GM12878 (cell line): ENCODE measurements at regions not wholly inside any gene's neighbourhood (a gene's known extent, or its start where the extent isn't known, plus 50 kb on each side); places are given as distances from the start of the nearest gene placed in this dataset.

Experiments used
- ATAC-seq: fragments of 200-7000 bp; cut with Tn5 transposase; 3 replicates; pipeline ENCODE4 v1.9.1; 2020; ENCODE audit warnings: mild to moderate bottlenecking, moderate library complexity
- BruUV-seq: library from RNA; stranded (reverse); fragments of 400-500 nt; replicated peaks from 2 replicates; lab custom pipeline; 2021; lab: Mats Ljungman, UMichigan
- CTCF ChIA-PET: fragments of 300-600 bp; sonication (Branson Sonifier 250); formaldehyde crosslinking; extraction: SDS; loops from one replicate; lab custom pipeline; 2021; ENCODE audit warnings: inconsistent platforms; lab: Yijun Ruan, JAX
- POLR2A ChIA-PET: fragments of 350-600 bp; formaldehyde crosslinking; extraction: SDS; loops from one replicate; lab custom pipeline; 2021; ENCODE audit warnings: inconsistent platforms; lab: Charles Lee
- RAD21 ChIA-PET: fragments of 300-600 bp; sonication (Branson Sonifier 250); formaldehyde crosslinking; loops from one replicate; lab custom pipeline; 2023; ENCODE audit warnings: antibody characterized with exemption; ENCODE audit not compliant: unreplicated experiment; lab: Charles Lee
- SMC1A ChIA-PET: fragments of 300-600 bp; sonication (Branson Sonifier 250); formaldehyde crosslinking; loops from one replicate; lab custom pipeline; 2023; ENCODE audit not compliant: unreplicated experiment, uncharacterized antibody; lab: Charles Lee
- DNase-seq: peaks from one replicate; pipeline ENCODE4 v3.0.0-alpha.2; 2011; ENCODE audit warnings: low read depth, low spot score
- FAIRE-seq: peaks from 3 replicates; lab custom pipeline; 2011; peaks lifted over from hg19 to GRCh38; lab: Jason Lieb, UNC
- H2AFZ ChIP-seq: 2 replicates; pipeline ENCODE4 v1.6.0; 2011; ENCODE audit warnings: low read depth, low read length, control low read depth; ENCODE audit not compliant: control insufficient read depth
- H3K27ac ChIP-seq: 2 replicates; pipeline ENCODE4 v1.5.1; 2011; ENCODE audit warnings: control low read depth; ENCODE audit not compliant: control insufficient read depth, insufficient read depth
- H3K27me3 ChIP-seq, 2 experiments: replicated peaks in 1 of 2; 2 replicates each; pipeline versions ENCODE4 v1.6.0 to v1.6.1; 2011; ENCODE audit warnings: low read length in 1 of 2; ENCODE audit not compliant: control insufficient read depth in 2 of 2, insufficient read depth in 2 of 2
- H3K36me3 ChIP-seq, 2 experiments: 2 replicates each; pipeline ENCODE4 v1.5.1; 2011; ENCODE audit warnings: low read length in 1 of 2; ENCODE audit not compliant: control insufficient read depth in 2 of 2, insufficient read depth in 2 of 2
- H3K4me1 ChIP-seq: 2 replicates; pipeline ENCODE4 v1.6.1; 2011; ENCODE audit warnings: mild to moderate bottlenecking, low read length, moderate library complexity, mixed read lengths; ENCODE audit not compliant: control insufficient read depth, insufficient read depth
- H3K4me2 ChIP-seq: 2 replicates; pipeline ENCODE4 v1.6.0; 2011; ENCODE audit warnings: control low read depth; ENCODE audit not compliant: control insufficient read depth, insufficient read depth
- H3K4me3 ChIP-seq: fragments of 200-600 bp; sonication (generic); 2 replicates; pipeline ENCODE4 v1.5.1; 2016
- H3K79me2 ChIP-seq: 2 replicates; pipeline ENCODE4 v1.6.0; 2011; ENCODE audit warnings: low read length; ENCODE audit not compliant: control insufficient read depth, insufficient read depth
- H3K9ac ChIP-seq: 2 replicates; pipeline ENCODE4 v1.8.0; 2011; ENCODE audit warnings: low read length, control low read depth, mixed read lengths; ENCODE audit not compliant: control insufficient read depth, insufficient read depth
- H3K9me3 ChIP-seq: replicated peaks from 3 replicates; pipeline ENCODE4 v1.5.1; 2011; ENCODE audit warnings: mild to moderate bottlenecking, low read length; ENCODE audit not compliant: control insufficient read depth, insufficient read depth
- H4K20me1 ChIP-seq: 2 replicates; pipeline ENCODE4 v1.6.0; 2011; ENCODE audit not compliant: control insufficient read depth, insufficient read depth
- BACH1 ChIP-seq: fragments of 450-650 bp; IDR thresholded peaks from 2 replicates; pipeline ENCODE4 v1.6.1; 2017; ENCODE audit warnings: mild to moderate bottlenecking, borderline replicate concordance
- CREB1 ChIP-seq: IDR thresholded peaks from 2 replicates; pipeline ENCODE4 v1.6.1; 2012; ENCODE audit warnings: low read depth, mild to moderate bottlenecking, inconsistent platforms
- CREM ChIP-seq: IDR thresholded peaks from 2 replicates; pipeline ENCODE4 v1.6.1; 2014; ENCODE audit warnings: antibody characterized with exemption, low read depth
- DPF2 ChIP-seq: fragments of 450-650 bp; IDR thresholded peaks from 2 replicates; pipeline ENCODE4 v1.6.1; 2017; ENCODE audit warnings: mild to moderate bottlenecking
- HCFC1 ChIP-seq: fragments of 150-350 bp; IDR thresholded peaks from 2 replicates; pipeline ENCODE4 v1.6.1; 2014; ENCODE audit warnings: low read length
- IRF5 ChIP-seq: fragments of 450-650 bp; IDR thresholded peaks from 2 replicates; pipeline ENCODE4 v1.6.1; 2017; ENCODE audit warnings: borderline replicate concordance
- NFYB ChIP-seq: IDR thresholded peaks from 2 replicates; pipeline ENCODE4 v1.6.1; 2011; ENCODE audit warnings: low read depth, mild to moderate bottlenecking, low read length, improper control_type of control experiment, moderate library complexity; ENCODE audit not compliant: insufficient read depth
- NKRF ChIP-seq: fragments of 450-650 bp; conservative IDR thresholded peaks from 2 replicates; pipeline ENCODE4 v1.6.1; 2017; ENCODE audit warnings: mild to moderate bottlenecking, moderate library complexity
- POLR2A ChIP-seq: IDR thresholded peaks from 2 replicates; pipeline ENCODE4 v1.6.1; 2011; ENCODE audit warnings: low read depth, mild to moderate bottlenecking, low read length
- POLR2AphosphoS5 ChIP-seq: IDR thresholded peaks from 2 replicates; pipeline ENCODE4 v1.6.1; 2011; ENCODE audit warnings: mild to moderate bottlenecking, low read length, inconsistent platforms
- PRDM15 ChIP-seq: fragments of 450-650 bp; formaldehyde crosslinking; IDR thresholded peaks from 2 replicates; pipeline ENCODE4 v1.4.0; 2020; ENCODE audit warnings: mild to moderate bottlenecking, moderate library complexity
- REST ChIP-seq: IDR thresholded peaks from 2 replicates; pipeline ENCODE4 v1.6.1; 2012; ENCODE audit warnings: mild to moderate bottlenecking, low read depth, low read length
- ZNF217 ChIP-seq: fragments of 450-650 bp; IDR thresholded peaks from 2 replicates; pipeline ENCODE4 v1.6.1; 2017; ENCODE audit warnings: antibody characterized with exemption, mild to moderate bottlenecking
- ZNF384 ChIP-seq: IDR thresholded peaks from 2 replicates; pipeline ENCODE4 v1.6.1; 2012; ENCODE audit warnings: low read depth, mild to moderate bottlenecking, low read length, improper control_type of control experiment, borderline replicate concordance
- WGBS: methylation state at CpG from one replicate; pipeline ENCODE4 v1.1.6; 2016; ENCODE audit warnings: low lambda C conversion rate; ENCODE audit not compliant: insufficient replicate concordance, insufficient coverage; ENCODE audit errors: missing lambda C conversion rate; 5-methylcytosine and 5-hydroxymethylcytosine counted together
- in situ Hi-C: fragments of 300-500 bp; cut with MboI; formaldehyde crosslinking; loops from 9 replicates; pipeline ENCODE4 v1.14.3; 2018; ENCODE audit warnings: mixed read lengths
- intact Hi-C: fragments of 100-400 bp; cut with micrococcal nuclease; formaldehyde crosslinking; loops from one replicate; pipeline ENCODE4 v1.14.2; 2022; ENCODE audit not compliant: unreplicated experiment

- Histone ChIP-seq H3K27me3 (peaks cover 0 to 4% of the 10 kb centered on the region in 2 experiments; a peak in 2 of 4 replicates), H4K20me1 (no peaks in the 10 kb centered on the region), H3K4me3 (no peak overlapping the region), H3K9ac (no peak overlapping the region), H3K9me3 (no peaks in the 10 kb centered on the region), H3K27ac (no peak overlapping the region), H2AFZ (no peak overlapping the region), H3K36me3 (no peaks in the 10 kb centered on the region), H3K4me2 (no peak overlapping the region), H3K4me1 (no peaks in the 10 kb centered on the region), H3K79me2 (no peaks in the 10 kb centered on the region)
- intact Hi-C loops (no loop called here), in situ Hi-C loops (no loop called here)
- RAD21 ChIA-PET: no interaction called here
- POLR2A ChIA-PET: no interaction called here
- DNase-seq: no peak
- no TSS peak for BruUV-seq
- WGBS: 0% methylated on average over 2 of the region's 2 CpGs
- TF ChIP-seq ZNF384 (no peak), PRDM15 (CRISPR knock-in tag) (no peak), NKRF (no peak), NFYB (no peak), ZNF217 (no peak), IRF5 (no peak), CREB1 (no peak), DPF2 (no peak), POLR2A (no peak), POLR2AphosphoS5 (no peak), REST (no peak), CREM (no peak), HCFC1 (no peak), BACH1 (no peak)
- CTCF ChIA-PET: interaction anchor here (0.6 to 2.5 kb wide), 3 partner anchors 12 to 333 kb away, joined by 3 to 9 read pairs (median 3); no protein-coding TSS in a partner anchor
- no peak for FAIRE-seq
- SMC1A ChIA-PET: no interaction called here
- no peak for ATAC-seq
Measured at GRCh38 chr2:161041356-161041755, 118.9 kb upstream of the TANK start.
